ENCODE measurements at regions not wholly inside any gene's neighbourhood (a gene's known extent, or its start where the extent isn't known, plus 50 kb on each side); places are given as distances from the start of the nearest gene placed in this dataset.

DNA sequence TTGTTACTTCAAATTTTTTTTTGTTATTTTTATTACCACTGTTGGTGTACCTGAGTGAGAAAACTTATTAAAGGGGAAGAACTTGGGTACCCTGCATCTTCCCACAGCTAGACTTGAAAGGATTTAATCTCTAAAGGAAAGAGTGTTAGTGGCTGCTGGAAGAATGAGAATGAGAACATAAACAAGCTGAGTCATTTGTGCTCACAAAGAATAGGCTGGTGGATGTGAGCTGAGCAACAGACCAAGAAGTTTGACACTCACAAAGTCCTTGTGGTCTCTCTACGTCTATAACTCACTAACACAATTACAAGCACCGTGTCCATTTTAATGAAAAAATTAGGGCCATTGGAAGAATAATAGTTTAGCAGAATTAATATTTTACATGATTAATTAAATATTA is 217.6 kb upstream of the ANO5 start:
- no peaks in the 10 kb centered on the region for H3K27me3 ChIP-seq
- in situ Hi-C loops (cut with MboI; ENCODE audit: low sequenced_read_pairs in 4 of 4) = no loop called here
- H3K27ac ChIP-seq = no peak overlapping the region
- ATAC-seq (no peak), DNase-seq (no peak)
- no peaks in the 10 kb centered on the region for H3K36me3 ChIP-seq
- no peaks in the 10 kb centered on the region for H3K4me1 ChIP-seq
- no peak overlapping the region for H3K4me3 ChIP-seq
- H3K9me3 ChIP-seq = no peaks in the 10 kb centered on the region
- TF ChIP-seq, protein P1, sequence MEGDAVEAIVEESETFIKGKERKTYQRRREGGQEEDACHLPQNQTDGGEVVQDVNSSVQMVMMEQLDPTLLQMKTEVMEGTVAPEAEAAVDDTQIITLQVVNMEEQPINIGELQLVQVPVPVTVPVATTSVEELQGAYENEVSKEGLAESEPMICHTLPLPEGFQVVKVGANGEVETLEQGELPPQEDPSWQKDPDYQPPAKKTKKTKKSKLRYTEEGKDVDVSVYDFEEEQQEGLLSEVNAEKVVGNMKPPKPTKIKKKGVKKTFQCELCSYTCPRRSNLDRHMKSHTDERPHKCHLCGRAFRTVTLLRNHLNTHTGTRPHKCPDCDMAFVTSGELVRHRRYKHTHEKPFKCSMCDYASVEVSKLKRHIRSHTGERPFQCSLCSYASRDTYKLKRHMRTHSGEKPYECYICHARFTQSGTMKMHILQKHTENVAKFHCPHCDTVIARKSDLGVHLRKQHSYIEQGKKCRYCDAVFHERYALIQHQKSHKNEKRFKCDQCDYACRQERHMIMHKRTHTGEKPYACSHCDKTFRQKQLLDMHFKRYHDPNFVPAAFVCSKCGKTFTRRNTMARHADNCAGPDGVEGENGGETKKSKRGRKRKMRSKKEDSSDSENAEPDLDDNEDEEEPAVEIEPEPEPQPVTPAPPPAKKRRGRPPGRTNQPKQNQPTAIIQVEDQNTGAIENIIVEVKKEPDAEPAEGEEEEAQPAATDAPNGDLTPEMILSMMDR (IDR thresholded peaks at IDR 0.05 in 4 of 5, conservative IDR thresholded peaks at IDR 0.05 in 1 of 5) = no peak
- TF ChIP-seq POLR2A (IDR thresholded peaks at IDR 0.05) = no peak
- intact Hi-C loops (cut with DNase I; ENCODE audit: low total_unique reads) = no loop called here

DNA sequence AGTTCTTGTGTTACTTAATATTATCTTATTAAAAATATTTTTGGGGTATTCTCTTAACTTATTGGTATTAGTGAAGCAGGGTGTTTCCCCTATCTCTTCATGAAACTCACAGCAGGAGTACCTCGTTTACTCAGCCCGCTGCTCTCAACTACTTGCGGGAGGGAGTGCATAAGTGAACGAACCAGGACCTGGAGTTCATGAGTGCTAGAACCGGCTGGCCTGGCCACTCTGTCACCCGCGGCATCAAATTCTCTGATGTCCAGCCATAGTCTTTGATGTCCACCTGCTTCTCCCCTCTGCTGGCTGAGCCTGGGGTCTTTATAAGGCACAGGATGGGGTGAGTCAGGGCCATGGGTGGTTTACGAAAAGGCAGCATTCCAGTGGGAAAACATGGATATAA is 216.7 kb upstream of the ANO5 start:
- no peaks in the 10 kb centered on the region for H3K36me3 ChIP-seq
- no peaks in the 10 kb centered on the region for H3K4me1 ChIP-seq
- H3K4me3 ChIP-seq = no peak overlapping the region
- intact Hi-C loops (cut with DNase I; ENCODE audit: low total_unique reads) = no loop called here
- H3K27me3 ChIP-seq = no peaks in the 10 kb centered on the region
- in situ Hi-C loops (cut with MboI; ENCODE audit: low sequenced_read_pairs in 4 of 4) = no loop called here
- H3K27ac ChIP-seq = no peak overlapping the region
- TF ChIP-seq, protein P1 (IDR thresholded peaks at IDR 0.05 in 4 of 5, conservative IDR thresholded peaks at IDR 0.05 in 1 of 5) = no peak
- no peak for TF ChIP-seq POLR2A (IDR thresholded peaks at IDR 0.05)
- no peak for ATAC-seq
- no peak for DNase-seq
- no peaks in the 10 kb centered on the region for H3K9me3 ChIP-seq

DNA sequence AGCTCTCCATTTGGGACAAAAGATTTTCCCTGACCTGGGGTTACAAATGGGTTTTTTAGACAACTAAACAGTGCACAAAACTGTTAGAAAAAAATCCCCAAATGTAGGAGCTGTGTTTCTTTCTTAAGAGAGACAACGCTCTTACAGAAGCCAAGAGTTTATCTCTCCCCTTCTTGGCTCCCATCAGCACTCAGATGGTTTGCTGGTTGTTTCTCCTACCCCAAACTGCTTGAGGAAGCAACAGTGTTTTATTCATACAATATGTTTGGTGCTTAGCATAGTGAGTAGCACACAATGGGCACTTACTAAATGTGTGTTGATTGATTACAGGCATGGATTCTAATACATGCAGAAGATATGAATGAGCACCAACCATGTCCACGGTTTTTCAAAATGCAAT is 209.5 kb upstream of the ANO5 start:
- DNase-seq (no peak), ATAC-seq (no peak)
- intact Hi-C loops (cut with DNase I; ENCODE audit: low total_unique reads) = no loop called here
- Histone ChIP-seq H3K9me3 (no peaks in the 10 kb centered on the region), H3K27ac (no peak overlapping the region), H3K4me3 (no peak overlapping the region), H3K36me3 (no peaks in the 10 kb centered on the region), H3K4me1 (no peaks in the 10 kb centered on the region), H3K27me3 (no peaks in the 10 kb centered on the region)
- in situ Hi-C loops (cut with MboI; ENCODE audit: low sequenced_read_pairs in 4 of 4) = no loop called here
- TF ChIP-seq, protein P1 (IDR thresholded peaks at IDR 0.05 in 4 of 5, conservative IDR thresholded peaks at IDR 0.05 in 1 of 5) = no peak
- TF ChIP-seq POLR2A (IDR thresholded peaks at IDR 0.05) = no peak

DNA sequence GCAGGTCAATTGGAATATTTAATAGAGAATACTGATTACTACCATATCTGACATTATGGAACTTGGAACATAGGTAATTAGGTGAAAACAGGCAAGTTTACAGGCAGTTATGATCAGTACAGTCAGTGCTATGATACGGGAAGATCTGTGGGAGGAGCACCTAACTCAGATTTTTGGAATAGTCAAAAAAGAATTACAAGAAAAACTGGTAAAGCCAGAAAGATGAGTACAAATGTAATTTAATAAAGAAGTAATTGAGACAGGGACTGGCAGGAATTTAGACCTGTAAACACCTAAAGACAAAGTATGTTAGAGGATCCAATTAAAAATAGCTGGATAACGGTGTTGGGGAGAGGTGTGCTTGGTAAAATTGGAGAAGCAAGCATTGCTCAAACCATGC is 206.5 kb upstream of the ANO5 start:
- in situ Hi-C loops (cut with MboI; ENCODE audit: low sequenced_read_pairs in 4 of 4) = no loop called here
- ATAC-seq = no peak
- H3K9me3 ChIP-seq = no peaks in the 10 kb centered on the region
- TF ChIP-seq POLR2A (IDR thresholded peaks at IDR 0.05) = no peak
- TF ChIP-seq, protein P1 (IDR thresholded peaks at IDR 0.05 in 4 of 5, conservative IDR thresholded peaks at IDR 0.05 in 1 of 5) = no peak
- intact Hi-C loops (cut with DNase I; ENCODE audit: low total_unique reads) = no loop called here
- H3K36me3 ChIP-seq = no peaks in the 10 kb centered on the region
- no peak overlapping the region for H3K4me3 ChIP-seq
- no peaks in the 10 kb centered on the region for H3K27me3 ChIP-seq
- DNase-seq = no peak
- H3K4me1 ChIP-seq = no peaks in the 10 kb centered on the region
- no peak overlapping the region for H3K27ac ChIP-seq

DNA sequence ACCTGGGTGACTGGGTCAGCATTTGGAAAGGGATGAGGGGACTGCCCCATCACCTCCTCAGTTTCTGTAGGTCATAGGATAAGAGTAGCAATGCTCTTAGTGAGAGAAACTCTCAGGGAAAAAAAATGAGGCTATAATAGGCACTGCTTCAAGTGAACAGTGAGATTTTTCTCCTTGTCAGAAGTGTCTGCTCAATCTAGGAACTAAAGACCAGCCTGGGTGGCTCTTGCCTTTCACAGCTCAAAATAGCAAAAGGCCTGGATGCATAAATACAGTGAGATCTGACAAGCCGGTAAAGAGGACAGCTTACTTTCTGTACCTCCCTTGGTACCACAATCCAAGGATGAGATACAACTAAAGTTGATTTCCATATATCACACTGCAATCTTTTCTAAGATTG is 205.6 kb upstream of the ANO5 start:
- H3K27ac ChIP-seq = no peak overlapping the region
- H3K36me3 ChIP-seq = no peaks in the 10 kb centered on the region
- in situ Hi-C loops (cut with MboI; ENCODE audit: low sequenced_read_pairs in 4 of 4) = no loop called here
- no peaks in the 10 kb centered on the region for H3K4me1 ChIP-seq
- ATAC-seq = no peak
- DNase-seq = no peak
- H3K27me3 ChIP-seq = no peaks in the 10 kb centered on the region
- no peak for TF ChIP-seq POLR2A (IDR thresholded peaks at IDR 0.05)
- TF ChIP-seq, protein P1 (IDR thresholded peaks at IDR 0.05 in 4 of 5, conservative IDR thresholded peaks at IDR 0.05 in 1 of 5) = no peak
- intact Hi-C loops (cut with DNase I; ENCODE audit: low total_unique reads) = no loop called here
- no peaks in the 10 kb centered on the region for H3K9me3 ChIP-seq
- no peak overlapping the region for H3K4me3 ChIP-seq

Data from gastrocnemius medialis (tissue), 4 donors.